ENCODE measurements at regions not wholly inside any gene's neighbourhood (a gene's known extent, or its start where the extent isn't known, plus 50 kb on each side); places are given as distances from the start of the nearest gene placed in this dataset.

DNA sequence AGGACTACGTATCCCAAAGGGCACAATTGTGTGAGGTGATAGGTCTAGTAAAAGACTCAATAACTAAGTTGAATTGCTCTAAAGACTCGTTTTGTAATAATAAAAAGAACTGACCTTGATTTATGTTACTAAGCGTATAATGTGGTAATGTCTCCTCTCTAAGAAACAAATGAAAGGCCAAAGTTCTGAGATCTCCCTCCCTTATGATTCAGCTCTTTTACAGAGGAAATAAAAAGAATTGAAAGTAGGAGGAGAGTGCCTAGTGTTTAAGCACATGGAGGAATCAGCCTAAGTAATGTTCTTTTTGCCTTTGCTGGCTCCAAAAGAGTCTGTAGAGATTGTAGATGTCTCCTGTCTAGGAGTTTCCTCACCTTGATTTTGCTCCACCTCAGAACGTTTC, 98.0 kb downstream of the ARL4A start:
- TF ChIP-seq, protein P1, sequence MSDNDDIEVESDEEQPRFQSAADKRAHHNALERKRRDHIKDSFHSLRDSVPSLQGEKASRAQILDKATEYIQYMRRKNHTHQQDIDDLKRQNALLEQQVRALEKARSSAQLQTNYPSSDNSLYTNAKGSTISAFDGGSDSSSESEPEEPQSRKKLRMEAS (IDR thresholded peaks at IDR 0.05): no peak
- TF ChIP-seq EP300 (IDR thresholded peaks at IDR 0.05; ENCODE audit: borderline replicate concordance) (no peak), ZBTB7A (IDR thresholded peaks at IDR 0.05; ENCODE audit: low read depth) (no peak), YY1 (IDR thresholded peaks at IDR 0.05; ENCODE audit: low read depth) (no peak), NFIC (IDR thresholded peaks at IDR 0.05) (no peak), RAD21 (IDR thresholded peaks at IDR 0.05; ENCODE audit: low read depth) (no peak)
